Neural crest cell (in vitro differentiated cells): ENCODE measurements at regions not wholly inside any gene's neighbourhood (a gene's known extent, or its start where the extent isn't known, plus 50 kb on each side); places are given as distances from the start of the nearest gene placed in this dataset.

Source experiments
- DNase-seq: peaks from one replicate; pipeline ENCODE4 v3.0.0; 2021; ENCODE audit warnings: low read depth, mixed read lengths, low spot score
- H3K27ac Mint-ChIP-seq: one replicate; pipeline ENCODE4 v1.8.0; 2021; ENCODE audit warnings: mild to moderate bottlenecking, mixed read lengths; ENCODE audit not compliant: unreplicated experiment
- H3K27me3 Mint-ChIP-seq: 2 replicates; pipeline ENCODE4 v1.8.0; 2021; ENCODE audit warnings: low read depth, mild to moderate bottlenecking, mixed read lengths
- H3K36me3 Mint-ChIP-seq: 2 replicates; pipeline ENCODE4 v1.8.0; 2021; ENCODE audit warnings: low read depth, mild to moderate bottlenecking, mixed read lengths
- H3K4me1 Mint-ChIP-seq: 2 replicates; pipeline ENCODE4 v1.8.0; 2021; ENCODE audit warnings: mixed read lengths
- H3K4me3 Mint-ChIP-seq: one replicate; pipeline ENCODE4 v1.8.0; 2021; ENCODE audit warnings: mild to moderate bottlenecking, mixed read lengths
- H3K9me3 Mint-ChIP-seq: 2 replicates; pipeline ENCODE4 v1.8.0; 2021; ENCODE audit warnings: mixed read lengths
- CTCF ChIP-seq: fragments of 200-600 bp; sonication (generic); conservative IDR thresholded peaks from 2 replicates; pipeline ENCODE4 v1.5.0; 2021; ENCODE audit warnings: antibody characterized with exemption, mild to moderate bottlenecking

GRCh38 chr2:234343372-234343771 lies 153.5 kb downstream of the ARL4C start:
- H3K9me3 Mint-ChIP-seq: peaks cover 3% of the 10 kb centered on the region
- H3K4me1 Mint-ChIP-seq: peaks cover 3% of the 10 kb centered on the region
- H3K36me3 Mint-ChIP-seq: no peaks in the 10 kb centered on the region
- TF ChIP-seq CTCF: no peak
- H3K4me3 Mint-ChIP-seq: no peak overlapping the region
- no peak overlapping the region for H3K27ac Mint-ChIP-seq
- no peak for DNase-seq
- no peaks in the 10 kb centered on the region for H3K27me3 Mint-ChIP-seq

GRCh38 chr2:234341306-234341985 lies 155.4 kb downstream of the ARL4C start:
- peaks cover 3% of the 10 kb centered on the region for H3K9me3 Mint-ChIP-seq
- no peaks in the 10 kb centered on the region for H3K36me3 Mint-ChIP-seq
- no peak for TF ChIP-seq CTCF
- H3K4me3 Mint-ChIP-seq: no peak overlapping the region
- H3K4me1 Mint-ChIP-seq: peaks cover 3% of the 10 kb centered on the region
- H3K27me3 Mint-ChIP-seq: no peaks in the 10 kb centered on the region
- DNase-seq: no peak
- H3K27ac Mint-ChIP-seq: no peak overlapping the region

GRCh38 chr2:234339501-234339900 lies 157.4 kb downstream of the ARL4C start:
- no peak for DNase-seq
- H3K4me1 Mint-ChIP-seq: peaks cover 14% of the 10 kb centered on the region
- H3K4me3 Mint-ChIP-seq: no peak overlapping the region
- no peaks in the 10 kb centered on the region for H3K27me3 Mint-ChIP-seq
- H3K9me3 Mint-ChIP-seq: peaks cover 3% of the 10 kb centered on the region
- no peak for TF ChIP-seq CTCF
- H3K36me3 Mint-ChIP-seq: no peaks in the 10 kb centered on the region
- H3K27ac Mint-ChIP-seq: no peak overlapping the region

GRCh38 chr2:234339011-234339410 lies 157.9 kb downstream of the ARL4C start:
- Mint-ChIP-seq H3K27me3 (no peaks in the 10 kb centered on the region), H3K4me3 (no peak overlapping the region), H3K4me1 (peaks cover 19% of the 10 kb centered on the region), H3K9me3 (peaks cover 3% of the 10 kb centered on the region), H3K27ac (no peak overlapping the region), H3K36me3 (no peaks in the 10 kb centered on the region)
- no peak for DNase-seq
- no peak for TF ChIP-seq CTCF

GRCh38 chr2:234335661-234336228 lies 161.1 kb downstream of the ARL4C start:
- Mint-ChIP-seq H3K36me3 (no peaks in the 10 kb centered on the region), H3K4me1 (peaks cover 24% of the 10 kb centered on the region), H3K4me3 (no peak overlapping the region), H3K27ac (peak overlapping the region; percentile 52), H3K27me3 (no peaks in the 10 kb centered on the region), H3K9me3 (peaks cover 3% of the 10 kb centered on the region)
- no peak for DNase-seq
- no peak for TF ChIP-seq CTCF
